ENCODE measurements at regions not wholly inside any gene's neighbourhood (a gene's known extent, or its start where the extent isn't known, plus 50 kb on each side); places are given as distances from the start of the nearest gene placed in this dataset.

- TF ChIP-seq CTCF (IDR thresholded peaks at IDR 0.05; ENCODE audit: insufficient read depth, missing control alignments) = no peak
- no peak for DNase-seq (ENCODE audit: insufficient read length, low spot score)
- no peak for FAIRE-seq
Measured at GRCh38 chr4:115366390-115366789, 253.0 kb upstream of the NDST4 start.

- FAIRE-seq = no peak
- TF ChIP-seq CTCF (IDR thresholded peaks at IDR 0.05; ENCODE audit: insufficient read depth, missing control alignments) = no peak
- no peak for DNase-seq (ENCODE audit: insufficient read length, low spot score)
Measured at GRCh38 chr4:115365185-115365584, 251.8 kb upstream of the NDST4 start.

GRCh38 chr4:115361781-115362180 is 248.4 kb upstream of the NDST4 start:
- no peak for DNase-seq (ENCODE audit: insufficient read length, low spot score)
- no peak for FAIRE-seq
- no peak for TF ChIP-seq CTCF (IDR thresholded peaks at IDR 0.05; ENCODE audit: insufficient read depth, missing control alignments)

- TF ChIP-seq CTCF (IDR thresholded peaks at IDR 0.05; ENCODE audit: insufficient read depth, missing control alignments) = no peak
- DNase-seq (ENCODE audit: insufficient read length, low spot score) (no peak), FAIRE-seq (no peak)
Measured at GRCh38 chr4:115360431-115360830, 247.0 kb upstream of the NDST4 start.

GRCh38 chr4:115357776-115358175 is 244.4 kb upstream of the NDST4 start:
- no peak for DNase-seq (ENCODE audit: insufficient read length, low spot score)
- FAIRE-seq = no peak
- no peak for TF ChIP-seq CTCF (IDR thresholded peaks at IDR 0.05; ENCODE audit: insufficient read depth, missing control alignments)

GRCh38 chr4:115356176-115356575 is 242.8 kb upstream of the NDST4 start:
- DNase-seq (ENCODE audit: insufficient read length, low spot score) (no peak), FAIRE-seq (no peak)
- no peak for TF ChIP-seq CTCF (IDR thresholded peaks at IDR 0.05; ENCODE audit: insufficient read depth, missing control alignments)

GRCh38 chr4:115355329-115355728 is 241.9 kb upstream of the NDST4 start:
- no peak for DNase-seq (ENCODE audit: insufficient read length, low spot score)
- no peak for TF ChIP-seq CTCF (IDR thresholded peaks at IDR 0.05; ENCODE audit: insufficient read depth, missing control alignments)
- FAIRE-seq = no peak
